H1 (cell line): ENCODE measurements at regions not wholly inside any gene's neighbourhood (a gene's known extent, or its start where the extent isn't known, plus 50 kb on each side); places are given as distances from the start of the nearest gene placed in this dataset.

Experiments
- CTCF ChIA-PET: fragments of 300-600 bp; sonication (Branson Sonifier 250); formaldehyde crosslinking; loops from one replicate; lab custom pipeline; 2021; ENCODE audit not compliant: partially characterized antibody; lab: Charles Lee
- POLR2A ChIA-PET: fragments of 300-600 bp; sonication (Branson Sonifier 250); formaldehyde crosslinking; loops from one replicate; lab custom pipeline; 2021; ENCODE audit warnings: inconsistent platforms; ENCODE audit not compliant: partially characterized antibody; lab: Charles Lee
- DNase-seq, 2 experiments: peaks; one replicate each; pipeline versions ENCODE4 v3.0.0 to v3.0.0-alpha.2; 2010 to 2022; ENCODE audit warnings: low spot score in 2 of 2, low read depth in 1 of 2, mixed read lengths in 1 of 2
- FAIRE-seq: peaks from 2 replicates; lab custom pipeline; 2011; peaks lifted over from hg19 to GRCh38; lab: Jason Lieb, UNC
- H2AFZ ChIP-seq: 2 replicates; pipeline ENCODE4 v1.8.1; 2012; ENCODE audit warnings: low read length, inconsistent platforms
- H2AK5ac ChIP-seq: 2 replicates; pipeline ENCODE4 v1.6.1; 2013; ENCODE audit warnings: low read depth, low read length
- H2BK120ac ChIP-seq: replicated peaks from 2 replicates; pipeline ENCODE3; 2013; ENCODE audit warnings: low read depth, low read length, inconsistent platforms
- H2BK12ac ChIP-seq: 2 replicates; pipeline ENCODE4 v1.6.1; 2013; ENCODE audit warnings: low read depth, low read length
- H2BK15ac ChIP-seq: 2 replicates; pipeline ENCODE4 v1.6.1; 2013; ENCODE audit warnings: low read length
- H2BK20ac ChIP-seq: 2 replicates; pipeline ENCODE4 v1.6.1; 2013; ENCODE audit warnings: low read length
- H2BK5ac ChIP-seq: 2 replicates; pipeline ENCODE4 v1.6.1; 2013; ENCODE audit warnings: low read depth, low read length
- H3K14ac ChIP-seq: 2 replicates; pipeline ENCODE4 v1.6.1; 2013; ENCODE audit warnings: inconsistent platforms; ENCODE audit not compliant: insufficient read length
- H3K18ac ChIP-seq: 2 replicates; pipeline ENCODE4 v1.6.1; 2013; ENCODE audit warnings: low read length; ENCODE audit errors: extremely low read depth
- H3K23ac ChIP-seq: 2 replicates; pipeline ENCODE4 v1.6.1; 2013; ENCODE audit warnings: inconsistent platforms; ENCODE audit not compliant: insufficient read length
- H3K23me2 ChIP-seq: 2 replicates; pipeline ENCODE4 v1.6.1; 2013; ENCODE audit warnings: low read depth, low read length
- H3K27ac ChIP-seq: 2 replicates; pipeline ENCODE4 v1.6.1; 2011; ENCODE audit warnings: low read depth, low read length, inconsistent platforms
- H3K27me3 ChIP-seq, 4 experiments: replicated peaks in 1 of 4; 1 replicate in 1 of 4; 2 replicates in 3 of 4; pipeline versions ENCODE4 v1.6.1 to v1.8.1; 2011 to 2013; ENCODE audit warnings: low read length in 3 of 4, mild to moderate bottlenecking in 3 of 4, inconsistent platforms in 2 of 4, mixed read lengths in 2 of 4, moderate library complexity in 1 of 4; ENCODE audit not compliant: control insufficient read depth in 3 of 4, insufficient read depth in 3 of 4; ENCODE audit errors: extremely low read depth in 1 of 4
- H3K36me3 ChIP-seq, 4 experiments: 2 replicates each; pipeline versions ENCODE4 v1.6.1 to v1.8.1; 2011 to 2013; ENCODE audit warnings: mild to moderate bottlenecking in 4 of 4, low read length in 3 of 4, moderate library complexity in 2 of 4, control low read depth in 1 of 4, inconsistent platforms in 1 of 4; ENCODE audit not compliant: insufficient read depth in 4 of 4, control insufficient read depth in 2 of 4
- H3K4ac ChIP-seq: replicated peaks from 2 replicates; pipeline ENCODE3; 2013; ENCODE audit warnings: low read length, low read depth, mixed read lengths, inconsistent platforms; ENCODE audit not compliant: insufficient read length
- H3K4me1 ChIP-seq, 4 experiments: replicated peaks in 1 of 4; 1 replicate in 1 of 4; 2 replicates in 3 of 4; pipeline versions ENCODE4 v1.6.1 to v1.8.1; 2011 to 2013; ENCODE audit warnings: low read length in 3 of 4, inconsistent platforms in 2 of 4, mixed read lengths in 1 of 4; ENCODE audit not compliant: insufficient read depth in 4 of 4, control insufficient read depth in 3 of 4
- H3K4me2 ChIP-seq, 2 experiments: 2 replicates each; pipeline versions ENCODE4 v1.6.1 to v1.8.1; 2011 to 2013; ENCODE audit warnings: low read depth in 2 of 2, low read length in 2 of 2, control low read depth in 1 of 2, inconsistent platforms in 1 of 2, mild to moderate bottlenecking in 1 of 2; ENCODE audit not compliant: insufficient read depth in 1 of 2
- H3K4me3 ChIP-seq, 4 experiments: fragments of 200-600, 300-600 bp in 1 of 4; sonication (generic), shearing (Covaris generic), sonication (Bioruptor Twin) in 1 of 4; 2 replicates each; pipeline versions ENCODE4 v1.5.1 to v1.8.1; 2011 to 2016; ENCODE audit warnings: low read length in 4 of 4, low read depth in 3 of 4, control low read depth in 2 of 4, inconsistent platforms in 2 of 4, mild to moderate bottlenecking in 2 of 4, mixed read lengths in 1 of 4, moderate library complexity in 1 of 4; ENCODE audit not compliant: insufficient read depth in 2 of 4; ENCODE audit errors: extremely low read depth in 1 of 4
- H3K56ac ChIP-seq: replicated peaks from 2 replicates; pipeline ENCODE3; 2013; ENCODE audit warnings: low read depth, mild to moderate bottlenecking, mixed read lengths, low read length, inconsistent platforms; ENCODE audit not compliant: insufficient read length
- H3K79me1 ChIP-seq: 2 replicates; pipeline ENCODE4 v1.6.1; 2013; ENCODE audit warnings: low read depth, low read length, control low read depth
- H3K79me2 ChIP-seq, 2 experiments: 2 replicates each; pipeline versions ENCODE4 v1.6.1 to v1.8.1; 2012 to 2013; ENCODE audit warnings: low read length in 2 of 2, mild to moderate bottlenecking in 2 of 2, inconsistent platforms in 1 of 2; ENCODE audit not compliant: insufficient read depth in 2 of 2, control insufficient read depth in 1 of 2
- H3K9ac ChIP-seq, 4 experiments: replicated peaks in 1 of 4; 1 replicate in 1 of 4; 2 replicates in 3 of 4; pipeline versions ENCODE4 v1.6.1 to v1.8.1; 2011 to 2013; ENCODE audit warnings: low read depth in 3 of 4, low read length in 3 of 4, control low read depth in 2 of 4, mild to moderate bottlenecking in 2 of 4, moderate library complexity in 2 of 4, inconsistent platforms in 1 of 4; ENCODE audit errors: extremely low read depth in 1 of 4
- H3K9me3 ChIP-seq, 2 experiments: 2 replicates each; pipeline versions ENCODE4 v1.6.1 to v1.8.1; 2012 to 2013; ENCODE audit warnings: mild to moderate bottlenecking in 2 of 2, moderate library complexity in 2 of 2, control low read depth in 1 of 2, inconsistent platforms in 1 of 2, low read depth in 1 of 2, low read length in 1 of 2, mixed read lengths in 1 of 2; ENCODE audit not compliant: insufficient read depth in 2 of 2
- H4K20me1 ChIP-seq, 2 experiments: replicated peaks in 1 of 2; 2 replicates each; pipeline versions ENCODE3 to v1.8.1; 2011 to 2013; ENCODE audit warnings: inconsistent platforms in 2 of 2, low read length in 2 of 2, mild to moderate bottlenecking in 1 of 2; ENCODE audit not compliant: insufficient read depth in 2 of 2, control insufficient read depth in 1 of 2
- H4K5ac ChIP-seq: 2 replicates; pipeline ENCODE4 v1.6.1; 2013; ENCODE audit warnings: low read length, low read depth, mixed read lengths, inconsistent platforms; ENCODE audit not compliant: insufficient read length
- H4K8ac ChIP-seq: 2 replicates; pipeline ENCODE4 v1.8.0; 2013; ENCODE audit warnings: mild to moderate bottlenecking, moderate library complexity, low read length, inconsistent platforms; ENCODE audit not compliant: insufficient read depth; ENCODE audit errors: extremely low read depth
- H4K91ac ChIP-seq: replicated peaks from 2 replicates; pipeline ENCODE3; 2013; ENCODE audit warnings: low read length, mixed read lengths, inconsistent platforms; ENCODE audit not compliant: insufficient read length
- CEBPB ChIP-seq: IDR thresholded peaks from 2 replicates; pipeline ENCODE4 v1.6.1; 2012; ENCODE audit warnings: low read depth, low read length
- CHD2 ChIP-seq: IDR thresholded peaks from 2 replicates; pipeline ENCODE4 v1.6.1; 2012; ENCODE audit warnings: low read length, improper control_type of control experiment
- MAX ChIP-seq: IDR thresholded peaks from 2 replicates; pipeline ENCODE4 v1.6.1; 2012; ENCODE audit warnings: inconsistent platforms
- WGBS, 2 experiments: shearing (Covaris generic) in 1 of 2; methylation state at CpG; one replicate each; pipeline versions ENCODE4 v1.1.6 to v1.1.7; 2013 to 2015; ENCODE audit warnings: low lambda C conversion rate in 2 of 2, mixed read lengths in 2 of 2, inconsistent platforms in 1 of 2, low coverage in 1 of 2, missing lambda C conversion rate in 1 of 2; ENCODE audit not compliant: insufficient replicate concordance in 2 of 2, insufficient coverage in 1 of 2, insufficient read length in 1 of 2; ENCODE audit errors: extremely low coverage in 1 of 2, missing lambda C conversion rate in 1 of 2; 5-methylcytosine and 5-hydroxymethylcytosine counted together

DNA sequence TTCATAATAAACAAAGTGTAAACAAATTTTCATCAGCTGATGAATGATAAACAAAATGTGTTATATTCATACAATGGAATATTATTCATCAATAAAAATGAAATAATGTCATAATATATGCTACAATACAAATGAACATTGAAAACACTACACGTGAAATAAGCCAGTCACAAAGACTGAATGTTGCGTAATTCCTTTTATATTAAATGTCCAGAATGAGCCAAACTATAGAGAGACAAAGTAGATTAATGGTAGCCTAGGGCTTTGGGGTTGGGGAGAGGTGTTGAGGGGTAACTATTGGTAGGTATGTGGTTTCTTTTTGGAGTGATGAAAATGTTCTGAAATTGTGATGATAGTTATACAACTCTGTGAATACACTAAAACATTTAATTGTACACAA lies 292.9 kb upstream of the PDZRN3 start:
- H2BK5ac ChIP-seq, result no peak overlapping the region
- no peak for FAIRE-seq
- WGBS, 2 experiments, result 89% methylated on average over 2 of the region's 2 CpGs; no CpG with 5 or more reads in 1 of the 2 experiments

More for the DNA sequence above, 292.9 kb upstream of the PDZRN3 start:
- no peak overlapping the region for H2BK120ac ChIP-seq
- CTCF ChIA-PET, result interaction anchor here (0.8 kb wide), 1 partner anchor 70 kb away, joined by 3 read pairs; no protein-coding TSS in a partner anchor
- no peaks in the 10 kb centered on the region for H3K4me1 ChIP-seq
- H3K9me3 ChIP-seq, result no peaks in the 10 kb centered on the region
- H3K4me2 ChIP-seq, result no peak overlapping the region
- no peak for TF ChIP-seq MAX
- no peak for TF ChIP-seq CHD2
- TF ChIP-seq CEBPB, result peak; percentile 75; the same call in 1 of the 2 replicates
- H3K14ac ChIP-seq, result no peak overlapping the region
- H3K23ac ChIP-seq, result no peak overlapping the region
- H3K23me2 ChIP-seq, result no peaks in the 10 kb centered on the region
- H3K36me3 ChIP-seq, result no peaks in the 10 kb centered on the region
- H2AK5ac ChIP-seq, result no peak overlapping the region
- no peak overlapping the region for H3K27ac ChIP-seq
- H2BK15ac ChIP-seq, result no peak overlapping the region
- no peak overlapping the region for H4K8ac ChIP-seq
- no peak overlapping the region for H2BK12ac ChIP-seq
- H3K56ac ChIP-seq, result no peak overlapping the region
- H2BK20ac ChIP-seq, result no peak overlapping the region
- no peak overlapping the region for H3K4me3 ChIP-seq
- H3K79me1 ChIP-seq, result no peaks in the 10 kb centered on the region
- no peak overlapping the region for H4K91ac ChIP-seq
- H3K79me2 ChIP-seq, result no peaks in the 10 kb centered on the region
- no peak for DNase-seq
- no peak overlapping the region for H3K18ac ChIP-seq
- no peak overlapping the region for H4K5ac ChIP-seq
- H4K20me1 ChIP-seq, result no peaks in the 10 kb centered on the region
- POLR2A ChIA-PET, result no interaction called here
- H3K9ac ChIP-seq, result no peak overlapping the region
- H3K4ac ChIP-seq, result no peak overlapping the region
- H2AFZ ChIP-seq, result no peak overlapping the region
- H3K27me3 ChIP-seq, result no peaks in the 10 kb centered on the region
